ENCODE measurements at regions not wholly inside any gene's neighbourhood (a gene's known extent, or its start where the extent isn't known, plus 50 kb on each side); places are given as distances from the start of the nearest gene placed in this dataset.

DNA sequence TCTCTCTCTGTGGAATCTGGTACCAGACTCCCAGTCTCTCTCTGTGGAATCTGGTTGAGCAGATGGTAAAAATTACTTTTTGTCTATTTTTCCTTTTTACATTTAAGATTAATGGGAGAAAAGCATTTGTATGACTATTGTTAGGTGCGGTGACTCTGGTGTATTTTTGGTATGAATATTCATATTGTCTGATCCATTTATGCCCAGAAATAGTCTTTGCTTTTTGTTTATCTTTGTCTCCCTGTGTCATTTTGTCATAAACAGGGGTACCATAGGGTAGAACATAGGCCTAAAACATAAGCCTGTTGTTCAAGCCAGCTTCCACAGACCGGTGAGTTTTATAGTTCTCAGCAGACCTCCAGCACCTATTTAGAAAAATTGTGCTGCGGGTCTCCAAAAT lies 78.7 kb downstream of the ETS2 start:
- Histone ChIP-seq H3K79me2 (ENCODE audit: control insufficient read depth, insufficient read depth, low read length) (no peaks in the 10 kb centered on the region), H3K9ac (replicated peaks; ENCODE audit: extremely low read depth, insufficient read depth, low read length) (no peak overlapping the region), H3K36me3 (ENCODE audit: control insufficient read depth in 2 of 2, extremely low read depth in 1 of 2, insufficient read depth in 2 of 2, low read length in 2 of 2) (no peaks in the 10 kb centered on the region), H3K27me3 (ENCODE audit: control insufficient read depth in 2 of 2, insufficient read depth in 2 of 2, low read length in 2 of 2) (peaks cover 0 to 2% of the 10 kb centered on the region in 2 experiments), H4K20me1 (replicated peaks; ENCODE audit: control insufficient read depth, extremely low read depth, insufficient read depth, low read length) (no peaks in the 10 kb centered on the region), H3K9me1 (replicated peaks; ENCODE audit: control insufficient read depth, extremely low read depth, insufficient read depth, low read length) (no peaks in the 10 kb centered on the region), H3K4me2 (ENCODE audit: insufficient read depth, low read length) (no peak overlapping the region), H3K4me3 (replicated peaks in 1 of 3; ENCODE audit: insufficient read depth in 1 of 3, low read depth in 1 of 3, low read length in 3 of 3) (no peak overlapping the region), H3K9me3 (replicated peaks; ENCODE audit: control insufficient read depth, insufficient read depth, low read length) (no peaks in the 10 kb centered on the region), H3K27ac (ENCODE audit: insufficient read depth, low read depth, low read length) (no peak overlapping the region), H2AFZ (ENCODE audit: low read depth, low read length) (no peak overlapping the region), H3K4me1 (ENCODE audit: control insufficient read depth, extremely low read depth, insufficient read depth, low read length) (no peaks in the 10 kb centered on the region)
- no peak for TF ChIP-seq POLR2A (IDR thresholded peaks at IDR 0.05; ENCODE audit: low read depth, low read length)
- no peak for TF ChIP-seq GATA2 (IDR thresholded peaks at IDR 0.05; ENCODE audit: insufficient read depth, insufficient read length, low read depth, low read length)
- TF ChIP-seq, protein P1, sequence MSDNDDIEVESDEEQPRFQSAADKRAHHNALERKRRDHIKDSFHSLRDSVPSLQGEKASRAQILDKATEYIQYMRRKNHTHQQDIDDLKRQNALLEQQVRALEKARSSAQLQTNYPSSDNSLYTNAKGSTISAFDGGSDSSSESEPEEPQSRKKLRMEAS (IDR thresholded peaks at IDR 0.05; ENCODE audit: insufficient read depth, insufficient read length) = no peak
- TF ChIP-seq, protein P2, sequence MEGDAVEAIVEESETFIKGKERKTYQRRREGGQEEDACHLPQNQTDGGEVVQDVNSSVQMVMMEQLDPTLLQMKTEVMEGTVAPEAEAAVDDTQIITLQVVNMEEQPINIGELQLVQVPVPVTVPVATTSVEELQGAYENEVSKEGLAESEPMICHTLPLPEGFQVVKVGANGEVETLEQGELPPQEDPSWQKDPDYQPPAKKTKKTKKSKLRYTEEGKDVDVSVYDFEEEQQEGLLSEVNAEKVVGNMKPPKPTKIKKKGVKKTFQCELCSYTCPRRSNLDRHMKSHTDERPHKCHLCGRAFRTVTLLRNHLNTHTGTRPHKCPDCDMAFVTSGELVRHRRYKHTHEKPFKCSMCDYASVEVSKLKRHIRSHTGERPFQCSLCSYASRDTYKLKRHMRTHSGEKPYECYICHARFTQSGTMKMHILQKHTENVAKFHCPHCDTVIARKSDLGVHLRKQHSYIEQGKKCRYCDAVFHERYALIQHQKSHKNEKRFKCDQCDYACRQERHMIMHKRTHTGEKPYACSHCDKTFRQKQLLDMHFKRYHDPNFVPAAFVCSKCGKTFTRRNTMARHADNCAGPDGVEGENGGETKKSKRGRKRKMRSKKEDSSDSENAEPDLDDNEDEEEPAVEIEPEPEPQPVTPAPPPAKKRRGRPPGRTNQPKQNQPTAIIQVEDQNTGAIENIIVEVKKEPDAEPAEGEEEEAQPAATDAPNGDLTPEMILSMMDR (IDR thresholded peaks at IDR 0.05; ENCODE audit: extremely low read depth in 1 of 2, insufficient read depth in 1 of 2, low read depth in 1 of 2, low read length in 2 of 2) = no peak
- TF ChIP-seq EZH2 (IDR thresholded peaks at IDR 0.05; ENCODE audit: borderline replicate concordance, low read depth, low read length, severe bottlenecking) = no peak
- no peak for TF ChIP-seq POLR2AphosphoS5 (IDR thresholded peaks at IDR 0.05; ENCODE audit: insufficient read depth, low read depth, low read length)
- TF ChIP-seq FOS (IDR thresholded peaks at IDR 0.05; ENCODE audit: borderline replicate concordance, insufficient read depth, low read length) = no peak
- TF ChIP-seq JUN (IDR thresholded peaks at IDR 0.05; ENCODE audit: borderline replicate concordance, insufficient read depth, insufficient read length, low read depth) = no peak
- no peak for TF ChIP-seq MYC (IDR thresholded peaks at IDR 0.05; ENCODE audit: low read depth, low read length)
- no peak for FAIRE-seq
- DNase-seq (ENCODE audit: low read depth, low spot score) = no peak
- POLR2A ChIA-PET = no interaction called here
- intact Hi-C loops (cut with micrococcal nuclease) (no loop called here), dilution Hi-C loops (cut with MboI; ENCODE audit: extremely low pct_ligation_motif_present, low sequenced_read_pairs) (no loop called here)
- CTCF ChIA-PET = no interaction called here
- BruUV-seq (replicated peaks) = no TSS peak

All from endothelial cell of umbilical vein (primary cell).